ENCODE measurements at regions not wholly inside any gene's neighbourhood (a gene's known extent, or its start where the extent isn't known, plus 50 kb on each side); places are given as distances from the start of the nearest gene placed in this dataset.

GRCh38 chr3:139157161-139157932 lies 112.7 kb upstream of the PRR23C start:
- CTCF ChIA-PET, result no interaction called here
- H3K9me3 Mint-ChIP-seq, result peaks cover 0 to 4% (median 2%) of the 10 kb centered on the region in 11 donors
- DNase-seq, result no peak

GRCh38 chr3:139159356-139159755 lies 114.7 kb upstream of the PRR23C start:
- Mint-ChIP-seq H3K4me1 (no peaks in the 10 kb centered on the region), H3K27ac (no peak overlapping the region), H3K9me3 (peaks cover 0 to 6% (median 2%) of the 10 kb centered on the region in 11 donors), H3K4me3 (no peak overlapping the region), H3K27me3 (peaks cover 1 to 25% (median 15%) of the 10 kb centered on the region in 5 donors), H3K36me3 (no peaks in the 10 kb centered on the region)
- no peak overlapping the region for H3K4me3 ChIP-seq (ENCODE audit: low read length)
- POLR2A ChIA-PET, result no interaction called here
- H3K27ac ChIP-seq (ENCODE audit: low read depth, low read length), result no peak overlapping the region
- intact Hi-C loops (cut with micrococcal nuclease), result no loop called here
- DNase-seq (no peak), ATAC-seq (no peak)
- no peaks in the 10 kb centered on the region for H3K36me3 ChIP-seq (ENCODE audit: control insufficient read depth in 2 of 3, insufficient read depth in 3 of 3, low read length in 3 of 3)
- no peaks in the 10 kb centered on the region for H3K9me3 ChIP-seq (ENCODE audit: control insufficient read depth in 2 of 3, low read length in 3 of 3)
- H3K27me3 ChIP-seq (ENCODE audit: control insufficient read depth in 2 of 2, insufficient read depth in 2 of 2, low read length in 2 of 2), result no peaks in the 10 kb centered on the region
- H3K4me1 ChIP-seq (ENCODE audit: control insufficient read depth in 2 of 2, insufficient read depth in 2 of 2, low read length in 2 of 2), result no peaks in the 10 kb centered on the region
- CTCF ChIA-PET, result no interaction called here

More at GRCh38 chr3:139157161-139157932, 112.7 kb upstream of the PRR23C start:
- H3K4me3 Mint-ChIP-seq, result no peak overlapping the region
- no peak overlapping the region for H3K27ac Mint-ChIP-seq
- H3K36me3 Mint-ChIP-seq, result no peaks in the 10 kb centered on the region
- H3K4me1 ChIP-seq (ENCODE audit: control insufficient read depth in 2 of 2, insufficient read depth in 2 of 2, low read length in 2 of 2), result no peaks in the 10 kb centered on the region
- peaks cover 2 to 26% (median 18%) of the 10 kb centered on the region in 5 donors for H3K27me3 Mint-ChIP-seq
- H3K27ac ChIP-seq (ENCODE audit: low read depth, low read length), result no peak overlapping the region
- no peaks in the 10 kb centered on the region for H3K4me1 Mint-ChIP-seq
- POLR2A ChIA-PET, result no interaction called here
- no peaks in the 10 kb centered on the region for H3K9me3 ChIP-seq (ENCODE audit: control insufficient read depth in 2 of 3, low read length in 3 of 3)
- intact Hi-C loops (cut with micrococcal nuclease), result no loop called here
- H3K4me3 ChIP-seq (ENCODE audit: low read length), result no peak overlapping the region
- no peaks in the 10 kb centered on the region for H3K36me3 ChIP-seq (ENCODE audit: control insufficient read depth in 2 of 3, insufficient read depth in 3 of 3, low read length in 3 of 3)
- no peak for ATAC-seq
- H3K27me3 ChIP-seq (ENCODE audit: control insufficient read depth in 2 of 2, insufficient read depth in 2 of 2, low read length in 2 of 2), result no peaks in the 10 kb centered on the region

- ChIA-PET CTCF (no interaction called here), POLR2A (no interaction called here)
- Mint-ChIP-seq H3K27me3 (peaks cover 8 to 32% (median 17%) of the 10 kb centered on the region in 5 donors), H3K9me3 (peaks cover 2 to 28% (median 9%) of the 10 kb centered on the region in 11 donors), H3K36me3 (peaks cover 0 to 5% (median 0%) of the 10 kb centered on the region in 5 donors), H3K4me3 (no peak overlapping the region), H3K4me1 (peaks cover 0 to 6% (median 0%) of the 10 kb centered on the region in 7 donors), H3K27ac (no peak overlapping the region)
- no peak for ATAC-seq
- Histone ChIP-seq H3K9me3 (ENCODE audit: control insufficient read depth in 2 of 3, low read length in 3 of 3) (no peaks in the 10 kb centered on the region), H3K4me3 (ENCODE audit: low read length) (no peak overlapping the region), H3K27ac (ENCODE audit: low read depth, low read length) (no peak overlapping the region), H3K27me3 (ENCODE audit: control insufficient read depth in 2 of 2, insufficient read depth in 2 of 2, low read length in 2 of 2) (no peaks in the 10 kb centered on the region), H3K36me3 (ENCODE audit: control insufficient read depth in 2 of 3, insufficient read depth in 3 of 3, low read length in 3 of 3) (no peaks in the 10 kb centered on the region), H3K4me1 (ENCODE audit: control insufficient read depth in 2 of 2, insufficient read depth in 2 of 2, low read length in 2 of 2) (no peaks in the 10 kb centered on the region)
- intact Hi-C loops (cut with micrococcal nuclease), result no loop called here
- DNase-seq, result no peak
These were observed 128.8 kb upstream of the PRR23C start for GRCh38 chr3:139173372-139174108.

GRCh38 chr3:139180489-139180888 lies 135.8 kb upstream of the PRR23C start:
- Histone ChIP-seq H3K27me3 (ENCODE audit: control insufficient read depth in 2 of 2, insufficient read depth in 2 of 2, low read length in 2 of 2) (no peaks in the 10 kb centered on the region), H3K36me3 (ENCODE audit: control insufficient read depth in 2 of 3, insufficient read depth in 3 of 3, low read length in 3 of 3) (no peaks in the 10 kb centered on the region), H3K4me3 (ENCODE audit: low read length) (no peak overlapping the region), H3K9me3 (ENCODE audit: control insufficient read depth in 2 of 3, low read length in 3 of 3) (peaks cover 0 to 8% (median 0%) of the 10 kb centered on the region in 3 experiments), H3K4me1 (ENCODE audit: control insufficient read depth in 2 of 2, insufficient read depth in 2 of 2, low read length in 2 of 2) (no peaks in the 10 kb centered on the region), H3K27ac (ENCODE audit: low read depth, low read length) (no peak overlapping the region)
- DNase-seq (no peak), ATAC-seq (no peak)
- intact Hi-C loops (cut with micrococcal nuclease), result no loop called here
- Mint-ChIP-seq H3K4me1 (no peaks in the 10 kb centered on the region), H3K27ac (no peak overlapping the region), H3K36me3 (peaks cover 0 to 4% (median 0%) of the 10 kb centered on the region in 5 donors), H3K27me3 (peaks cover 6 to 15% (median 12%) of the 10 kb centered on the region in 5 donors), H3K9me3 (peaks cover 0 to 28% (median 14%) of the 10 kb centered on the region in 11 donors), H3K4me3 (no peak overlapping the region)
- POLR2A ChIA-PET, result no interaction called here
- CTCF ChIA-PET, result no interaction called here

GRCh38 chr3:139182143-139182542 lies 137.5 kb upstream of the PRR23C start:
- no peaks in the 10 kb centered on the region for H3K27me3 ChIP-seq (ENCODE audit: control insufficient read depth in 2 of 2, insufficient read depth in 2 of 2, low read length in 2 of 2)
- no peak overlapping the region for H3K27ac ChIP-seq (ENCODE audit: low read depth, low read length)
- H3K4me3 ChIP-seq (ENCODE audit: low read length), result no peak overlapping the region
- intact Hi-C loops (cut with micrococcal nuclease), result no loop called here
- H3K9me3 Mint-ChIP-seq, result peaks cover 0 to 28% (median 12%) of the 10 kb centered on the region in 11 donors
- ATAC-seq, result no peak
- H3K9me3 ChIP-seq (ENCODE audit: control insufficient read depth in 2 of 3, low read length in 3 of 3), result peaks cover 0 to 8% (median 0%) of the 10 kb centered on the region in 3 experiments
- ChIA-PET POLR2A (no interaction called here), CTCF (no interaction called here)
- peaks cover 5 to 14% (median 12%) of the 10 kb centered on the region in 5 donors for H3K27me3 Mint-ChIP-seq
- no peaks in the 10 kb centered on the region for H3K4me1 ChIP-seq (ENCODE audit: control insufficient read depth in 2 of 2, insufficient read depth in 2 of 2, low read length in 2 of 2)
- no peaks in the 10 kb centered on the region for H3K4me1 Mint-ChIP-seq
- DNase-seq, result no peak
- H3K36me3 Mint-ChIP-seq, result peaks cover 0 to 4% (median 0%) of the 10 kb centered on the region in 5 donors
- no peak overlapping the region for H3K4me3 Mint-ChIP-seq
- H3K27ac Mint-ChIP-seq, result no peak overlapping the region
- H3K36me3 ChIP-seq (ENCODE audit: control insufficient read depth in 2 of 3, insufficient read depth in 3 of 3, low read length in 3 of 3), result no peaks in the 10 kb centered on the region

GRCh38 chr3:139182598-139182997 lies 137.9 kb upstream of the PRR23C start:
- DNase-seq (no peak), ATAC-seq (no peak)
- H3K4me1 ChIP-seq (ENCODE audit: control insufficient read depth in 2 of 2, insufficient read depth in 2 of 2, low read length in 2 of 2), result no peaks in the 10 kb centered on the region
- H3K36me3 ChIP-seq (ENCODE audit: control insufficient read depth in 2 of 3, insufficient read depth in 3 of 3, low read length in 3 of 3), result no peaks in the 10 kb centered on the region
- intact Hi-C loops (cut with micrococcal nuclease), result no loop called here
- no peak overlapping the region for H3K4me3 ChIP-seq (ENCODE audit: low read length)
- no peak overlapping the region for H3K27ac Mint-ChIP-seq
- peaks cover 0 to 8% (median 0%) of the 10 kb centered on the region in 3 experiments for H3K9me3 ChIP-seq (ENCODE audit: control insufficient read depth in 2 of 3, low read length in 3 of 3)
- H3K27ac ChIP-seq (ENCODE audit: low read depth, low read length), result no peak overlapping the region
- no peaks in the 10 kb centered on the region for H3K4me1 Mint-ChIP-seq
- peaks cover 3 to 17% (median 14%) of the 10 kb centered on the region in 5 donors for H3K27me3 Mint-ChIP-seq
- ChIA-PET CTCF (no interaction called here), POLR2A (no interaction called here)
- no peak overlapping the region for H3K4me3 Mint-ChIP-seq
- H3K36me3 Mint-ChIP-seq, result peaks cover 0 to 4% (median 0%) of the 10 kb centered on the region in 5 donors
- no peaks in the 10 kb centered on the region for H3K27me3 ChIP-seq (ENCODE audit: control insufficient read depth in 2 of 2, insufficient read depth in 2 of 2, low read length in 2 of 2)
- H3K9me3 Mint-ChIP-seq, result peaks cover 0 to 28% (median 12%) of the 10 kb centered on the region in 11 donors

Data from naive thymus-derived CD4-positive, alpha-beta T cell (primary cell).